Left renal pelvis (tissue), 4 donors: ENCODE measurements at regions not wholly inside any gene's neighbourhood (a gene's known extent, or its start where the extent isn't known, plus 50 kb on each side); places are given as distances from the start of the nearest gene placed in this dataset.
A peak's percentile ranks its signal among the peaks of the same experiment; 100 is the strongest.

ENCODE experiments used
- DNase-seq, 4 donors: peaks; one replicate each; pipeline ENCODE4 v3.0.0-alpha.2; 2013; ENCODE audit warnings: low read depth in 4 of 4, low spot score in 3 of 4

DNA sequence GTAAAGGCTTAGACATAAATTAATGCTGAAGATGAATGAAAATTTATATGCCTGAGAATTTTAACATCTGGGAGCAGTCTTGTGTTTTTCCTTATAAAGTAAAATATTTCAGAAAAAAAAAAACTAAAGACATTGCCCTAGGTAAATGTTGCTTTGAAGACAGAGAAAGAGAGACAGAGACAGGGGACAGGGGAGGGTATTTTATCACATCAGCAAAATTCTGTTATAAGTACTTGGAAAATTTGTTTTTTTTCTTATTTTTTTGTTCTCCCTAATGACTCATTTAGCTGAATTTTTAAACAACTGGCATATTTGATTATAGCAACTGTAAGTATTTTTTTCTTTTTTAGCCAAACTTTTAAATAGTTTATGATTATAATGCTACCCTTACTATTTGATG, 1540.6 kb upstream of the GBE1 start:
- no peak for DNase-seq

DNA sequence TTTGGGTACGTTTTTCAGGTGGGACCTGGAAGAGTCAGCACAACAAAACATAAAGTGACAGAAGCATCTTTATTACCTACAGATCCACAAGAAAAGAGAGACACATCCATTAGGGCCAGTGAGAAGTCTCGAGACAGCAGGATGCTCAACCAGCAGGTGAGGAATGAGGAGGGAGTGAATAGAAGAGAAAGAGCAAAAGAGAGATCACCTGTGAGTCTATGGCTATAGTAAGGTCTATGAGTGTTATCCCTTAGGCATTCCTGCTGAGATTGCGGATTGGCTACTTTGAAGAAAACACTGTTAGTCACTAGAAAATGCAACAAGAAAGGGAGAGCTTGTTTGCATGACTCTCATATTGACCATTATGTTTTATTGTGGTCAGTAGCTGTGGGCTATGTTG, 1556.2 kb upstream of the GBE1 start:
- DNase-seq, result no peak

DNA sequence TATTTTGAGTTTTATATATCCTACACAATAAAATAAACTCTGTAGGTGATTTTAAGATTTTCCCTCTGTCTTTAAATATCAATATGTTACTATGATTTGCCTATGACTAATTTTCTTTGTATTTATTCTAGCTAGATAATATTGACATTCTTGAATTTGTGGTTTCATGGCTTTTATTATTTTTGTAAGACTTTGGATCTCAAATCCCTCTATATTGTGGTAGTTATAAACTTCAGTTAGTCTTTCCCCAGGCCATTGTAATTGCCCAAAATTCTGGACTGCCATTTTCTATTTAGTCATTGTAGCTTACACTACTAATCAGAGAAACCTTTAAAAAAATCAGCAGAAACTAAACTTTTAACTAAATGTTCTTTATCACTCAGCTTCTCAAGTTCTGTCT, 1559.3 kb upstream of the GBE1 start:
- no peak for DNase-seq

DNA sequence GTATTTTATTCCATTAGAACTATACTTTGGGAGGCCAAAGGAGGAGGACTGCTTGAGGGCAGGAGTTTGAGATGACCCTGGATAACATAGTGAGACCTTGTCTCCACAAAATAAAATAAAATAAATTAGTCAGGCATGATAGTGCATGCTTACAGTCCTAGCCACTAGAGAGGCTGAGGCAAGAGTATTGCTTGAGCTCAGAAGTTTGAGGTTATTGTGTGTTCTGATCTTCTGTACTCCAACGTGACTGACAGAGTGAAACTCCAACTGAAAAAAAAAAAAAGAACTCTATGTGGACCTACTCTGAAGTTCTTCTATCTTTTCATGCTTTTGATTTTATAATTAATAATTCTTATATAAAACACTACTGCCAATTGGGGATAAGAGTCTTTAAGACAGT, 1560.0 kb upstream of the GBE1 start:
- DNase-seq, result no peak

DNA sequence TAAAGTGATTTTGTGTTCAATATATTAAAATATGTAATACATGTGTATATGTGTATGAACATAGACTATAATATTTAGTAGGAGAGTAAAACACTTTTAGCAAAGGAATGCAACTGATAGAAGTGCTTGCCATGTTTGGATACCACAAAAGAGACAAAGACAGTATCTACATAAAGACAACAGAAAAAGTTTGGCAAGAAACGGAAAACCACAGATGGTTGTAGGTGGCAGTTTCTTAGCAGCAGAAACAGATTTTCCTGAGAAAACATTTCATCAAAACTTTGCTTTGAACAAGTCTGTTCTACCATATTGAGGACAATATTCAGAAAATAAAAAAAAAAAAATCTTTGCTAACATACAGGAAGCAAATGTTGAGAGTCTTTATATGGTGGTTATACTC, 1560.4 kb upstream of the GBE1 start:
- DNase-seq, result no peak

DNA sequence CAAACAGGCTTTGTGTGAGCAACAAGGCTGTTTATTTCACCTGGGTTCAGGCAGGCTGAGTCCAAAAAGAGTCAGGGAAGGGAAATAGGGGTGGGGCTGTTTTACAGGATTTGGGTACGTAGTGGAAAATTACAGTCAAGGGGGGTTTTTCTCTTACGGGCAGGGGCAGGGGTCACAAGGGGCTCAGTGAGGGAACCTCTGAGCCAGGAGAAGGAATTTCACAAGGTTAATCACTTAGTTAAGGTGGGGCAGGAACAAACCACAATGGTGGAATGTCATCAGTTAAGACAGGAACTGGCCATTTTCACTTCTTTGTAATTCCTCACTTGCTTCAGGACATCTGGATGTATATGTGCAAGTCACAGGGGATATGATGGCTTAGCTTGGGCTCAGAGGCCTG, 1592.8 kb upstream of the GBE1 start:
- no peak for DNase-seq

DNA sequence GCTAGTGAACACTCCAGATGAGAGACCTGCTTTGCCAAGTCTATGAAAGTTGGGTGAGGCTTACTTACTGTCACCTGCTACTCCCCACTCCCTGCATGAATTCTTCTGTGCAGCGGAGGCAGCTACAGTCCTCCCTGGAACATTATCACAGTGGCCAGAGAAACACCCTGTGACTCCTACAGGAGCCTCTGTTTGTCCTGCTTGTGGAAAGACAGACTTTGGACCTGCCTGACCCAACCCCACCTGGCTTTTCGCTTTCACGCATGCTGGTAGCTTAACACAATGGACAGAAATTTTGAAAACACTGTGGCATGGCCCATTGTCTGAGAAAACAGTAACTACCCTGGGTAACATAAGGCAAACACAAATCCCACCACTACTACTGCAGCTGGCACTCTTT, 1565.5 kb upstream of the CADM2 start:
- no peak for DNase-seq

DNA sequence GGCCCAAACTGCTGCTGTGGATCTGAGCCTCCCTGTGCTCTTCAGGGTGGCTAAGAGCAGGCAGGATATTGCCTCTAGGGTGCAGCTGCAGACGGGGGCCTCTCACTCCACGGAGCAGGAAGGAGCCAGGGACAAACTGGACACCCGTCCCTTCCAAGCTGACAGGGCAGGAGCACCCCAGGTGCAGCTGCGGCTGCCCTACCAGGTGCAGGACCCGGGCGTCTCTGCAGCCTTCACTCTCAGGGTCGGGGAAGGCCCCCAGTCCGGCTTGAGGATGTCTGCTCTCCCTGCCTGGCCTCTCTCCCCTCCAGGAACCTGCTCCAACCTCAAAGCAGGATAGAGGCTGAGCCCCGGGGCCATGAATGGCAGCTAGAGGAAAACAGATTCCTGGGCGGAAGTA, 1554.9 kb upstream of the CADM2 start:
- no peak for DNase-seq

DNA sequence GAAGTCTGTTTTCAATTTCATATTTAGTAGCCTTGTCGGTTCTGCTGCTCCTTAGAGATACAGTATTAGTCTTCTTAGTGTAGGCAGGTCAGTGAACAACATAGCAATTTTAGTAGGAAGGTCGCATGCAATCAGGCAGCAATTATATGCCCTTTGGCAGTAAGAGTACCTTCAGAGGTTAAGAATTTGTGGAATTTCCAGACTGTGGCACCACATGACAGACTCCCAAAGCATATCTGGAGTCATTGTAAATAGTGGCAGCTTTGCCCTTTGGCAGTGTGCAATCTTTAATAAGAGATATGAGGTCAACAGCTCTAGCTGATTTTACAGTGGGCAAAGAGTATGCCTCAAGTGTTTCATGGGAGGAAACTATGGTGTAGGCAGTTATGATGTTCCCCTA, 1532.5 kb upstream of the CADM2 start:
- DNase-seq, result no peak

DNA sequence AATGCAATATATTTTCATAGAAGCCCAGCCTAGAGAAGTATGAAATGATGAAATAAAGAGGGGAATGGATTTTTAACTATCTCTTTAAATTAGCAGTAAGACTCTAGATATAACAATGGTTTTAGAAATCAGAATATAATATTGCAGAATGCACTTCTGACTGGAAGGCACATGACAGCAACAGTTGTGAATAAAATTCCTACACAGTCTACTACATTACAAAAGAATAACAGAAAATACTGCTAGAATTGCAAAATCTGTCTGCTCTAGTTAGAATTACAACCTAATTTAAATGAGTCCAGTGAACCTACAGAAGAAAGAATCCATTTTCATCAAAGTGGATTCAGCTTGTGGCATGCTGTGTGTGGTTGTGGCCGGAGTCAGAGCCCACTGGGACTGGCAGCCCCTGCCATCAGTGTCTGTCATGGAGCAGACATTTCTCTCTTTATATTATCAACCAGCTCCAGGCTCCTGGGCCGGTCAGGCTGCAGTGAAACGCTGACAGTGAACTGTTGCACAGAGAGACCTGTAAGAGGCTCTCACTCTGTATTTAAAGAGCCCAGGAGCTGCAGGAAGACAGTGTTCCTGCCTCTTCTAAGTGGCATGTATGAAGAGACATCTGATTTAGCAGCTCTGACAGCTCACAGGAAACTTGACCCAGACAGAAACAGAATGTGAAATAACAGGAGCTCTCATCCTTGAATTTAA, 1523.8 kb upstream of the CADM2 start:
- DNase-seq, result peak in 2 of 4 donors; percentile 19 to 33

DNA sequence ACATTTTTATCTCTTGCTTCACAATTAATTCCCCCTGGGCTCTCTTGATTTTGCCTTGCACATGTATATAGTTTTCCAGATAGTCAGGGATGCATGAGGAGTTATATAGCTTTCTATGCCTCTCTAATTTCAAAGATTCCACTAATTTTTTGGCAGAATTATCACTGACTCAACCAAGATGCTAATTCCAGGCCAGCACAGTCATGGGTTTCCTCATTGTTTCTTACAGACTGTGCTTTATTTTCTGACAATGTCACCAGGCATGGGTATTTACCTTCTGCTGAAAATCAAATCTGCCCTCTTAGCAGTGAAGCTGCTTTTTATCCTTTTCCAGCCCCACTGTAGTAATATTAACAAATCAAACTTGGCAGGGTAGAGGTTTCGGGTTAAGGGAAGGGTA, 1520.6 kb upstream of the CADM2 start:
- no peak for DNase-seq

DNA sequence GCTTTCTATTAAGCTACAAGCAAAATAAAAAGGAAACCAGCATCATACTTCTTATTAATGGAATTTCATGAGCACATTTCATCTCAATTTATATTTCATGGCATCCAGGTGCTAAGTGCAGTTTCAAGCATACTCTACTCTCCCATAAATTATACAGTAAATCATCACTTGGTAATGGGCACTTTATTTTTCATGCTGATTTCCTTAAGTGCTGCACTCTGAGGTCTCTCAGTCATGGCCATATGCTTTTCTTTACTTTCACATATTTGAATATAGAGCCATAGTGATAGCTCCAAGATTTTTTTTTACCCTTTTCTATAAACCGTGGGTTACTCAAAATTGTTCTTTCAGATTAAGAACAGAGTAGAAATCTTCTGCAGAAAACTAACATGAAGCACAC, 1505.7 kb upstream of the CADM2 start:
- DNase-seq, result no peak

DNA sequence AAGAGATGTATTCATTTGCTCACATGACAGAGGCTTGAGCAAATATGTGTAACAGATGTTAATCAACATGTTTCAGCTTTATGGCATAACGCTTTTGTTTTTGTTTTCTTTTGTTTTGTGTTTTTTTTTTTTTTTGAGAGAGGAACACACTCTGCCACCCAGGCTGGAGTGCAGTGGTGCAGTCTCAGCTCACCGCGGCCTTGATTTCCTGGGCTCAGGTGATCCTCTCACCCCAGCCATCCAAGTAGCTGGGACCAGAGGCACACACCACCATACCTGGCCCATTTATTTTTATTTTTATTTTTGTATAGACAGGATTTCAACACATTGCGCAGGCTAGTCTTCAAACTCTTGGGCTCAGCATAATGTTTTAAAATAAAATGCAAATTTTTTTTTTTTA, 1504.4 kb upstream of the CADM2 start:
- DNase-seq, result no peak

DNA sequence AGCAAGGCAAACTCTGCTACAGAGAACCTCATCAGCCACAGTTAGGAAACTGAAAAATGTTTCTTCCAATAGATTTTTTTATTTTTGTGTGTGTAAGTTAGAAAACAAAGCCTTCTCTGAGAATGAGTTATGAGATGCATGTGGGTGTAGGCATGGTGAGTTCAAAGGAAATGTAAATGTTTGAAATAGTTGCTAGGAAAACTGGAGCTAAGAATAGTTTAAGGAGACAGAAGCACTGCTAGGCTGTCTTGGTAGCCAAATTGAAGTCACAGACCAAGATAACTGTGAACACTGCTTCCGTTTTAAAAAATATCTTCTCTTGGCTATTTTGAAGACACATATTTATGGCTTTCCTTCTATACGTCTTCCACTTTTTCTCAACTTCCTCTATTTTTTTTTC, 1501.2 kb upstream of the CADM2 start:
- no peak for DNase-seq

DNA sequence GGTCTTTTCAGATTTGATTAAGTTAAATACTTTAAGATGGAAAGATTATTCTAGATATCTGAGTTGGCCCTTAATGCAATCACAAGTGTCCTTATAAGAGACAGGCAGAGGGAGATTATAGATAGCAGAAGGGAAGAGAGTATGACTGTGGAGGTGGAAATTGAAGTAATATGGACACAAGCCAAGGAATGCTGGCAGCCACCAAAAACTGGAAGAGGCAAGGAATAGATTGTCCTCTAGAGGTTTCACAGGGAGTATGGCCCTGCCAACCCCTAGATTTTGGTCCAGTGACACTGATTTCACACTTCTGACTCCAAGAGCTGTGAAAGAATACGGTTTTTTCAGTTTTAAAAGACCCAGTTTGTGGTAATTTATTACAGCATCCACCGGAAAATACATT, 1498.7 kb upstream of the CADM2 start:
- no peak for DNase-seq

DNA sequence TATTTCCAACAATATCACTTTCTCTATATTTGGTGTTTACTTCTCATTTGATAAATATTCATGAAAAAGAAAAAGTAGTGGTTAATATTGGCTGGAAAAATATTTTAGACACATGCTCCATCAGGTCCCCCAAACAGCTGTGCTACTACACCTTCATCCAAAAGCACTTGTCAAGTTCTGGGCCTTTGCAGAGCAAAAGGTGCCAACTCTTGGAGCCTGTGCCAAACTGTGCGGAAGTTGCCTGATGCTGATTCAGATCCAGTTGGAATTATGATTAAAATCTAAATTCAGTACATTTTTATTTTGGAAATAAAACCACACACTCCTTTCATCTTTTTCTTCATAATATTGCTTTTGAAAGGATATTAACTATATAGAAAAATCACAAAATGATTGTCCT, 1497.4 kb upstream of the CADM2 start:
- DNase-seq, result no peak

DNA sequence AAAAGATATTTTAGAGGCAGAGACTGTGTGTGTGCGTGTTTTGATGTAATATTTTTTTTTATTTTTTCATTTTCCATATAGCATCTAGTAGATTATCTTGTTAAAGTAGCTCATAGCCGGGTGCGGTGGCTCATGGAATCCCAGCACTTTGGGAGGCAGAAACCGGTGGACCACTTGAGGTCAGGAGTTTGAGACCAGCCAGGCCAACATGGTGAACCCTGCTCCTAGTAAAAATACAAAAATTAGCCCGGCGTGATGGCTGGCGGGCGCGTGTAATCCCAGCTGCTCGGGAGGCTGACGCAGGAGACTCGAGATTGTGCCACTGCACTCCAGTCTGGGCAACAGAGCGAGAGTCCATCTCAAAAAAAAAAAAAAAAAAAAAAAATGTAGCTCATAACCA, 1481.2 kb upstream of the CADM2 start:
- no peak for DNase-seq

DNA sequence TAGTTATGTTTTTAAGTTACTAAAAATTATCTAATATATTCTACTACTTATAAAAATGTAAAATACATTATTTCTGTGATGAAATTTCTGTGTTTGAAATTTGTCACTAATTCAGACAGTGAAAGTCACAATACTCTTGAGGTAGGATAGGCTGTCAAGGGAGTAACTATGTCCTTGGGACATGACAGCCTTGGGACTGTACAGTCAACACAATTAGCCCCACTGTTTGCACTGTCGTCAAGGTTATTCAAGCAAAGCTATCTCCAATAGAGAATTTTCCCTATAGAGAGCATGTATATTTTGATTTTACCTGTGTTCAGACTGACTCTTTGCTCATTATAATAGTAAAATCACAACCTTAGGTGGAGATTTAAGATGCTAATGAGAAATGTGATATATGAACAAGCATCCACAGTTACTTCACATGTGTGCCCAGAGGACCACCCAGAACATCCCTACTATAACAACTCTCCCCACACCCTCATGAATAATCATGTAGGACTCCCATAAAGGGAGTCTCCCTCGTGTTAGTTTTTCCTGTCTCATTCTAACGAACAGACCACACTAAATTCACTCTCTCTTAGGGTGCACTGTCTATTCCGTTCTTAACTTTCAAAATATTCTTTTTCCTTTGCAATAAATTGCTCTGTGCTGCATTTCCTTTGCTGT, 1476.3 kb upstream of the CADM2 start:
- DNase-seq, result no peak

DNA sequence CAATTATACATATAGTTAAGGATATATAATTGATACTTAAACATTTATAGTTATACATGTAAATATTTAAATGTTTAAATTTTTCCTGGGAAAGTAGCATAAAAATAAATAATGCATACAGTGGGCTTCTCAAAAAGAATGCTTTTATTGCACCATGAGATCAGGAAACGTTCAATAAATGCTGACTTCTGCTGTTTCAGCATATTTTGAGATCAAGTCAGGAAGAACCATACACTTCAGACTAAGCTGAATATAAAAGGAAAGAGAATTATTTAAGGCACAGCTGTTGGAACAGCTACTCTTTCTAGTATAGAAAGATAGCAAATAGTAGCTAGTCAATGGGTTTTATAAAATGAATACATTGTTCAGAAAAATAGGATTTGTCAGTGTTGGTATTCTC, 1462.3 kb upstream of the CADM2 start:
- no peak for DNase-seq

DNA sequence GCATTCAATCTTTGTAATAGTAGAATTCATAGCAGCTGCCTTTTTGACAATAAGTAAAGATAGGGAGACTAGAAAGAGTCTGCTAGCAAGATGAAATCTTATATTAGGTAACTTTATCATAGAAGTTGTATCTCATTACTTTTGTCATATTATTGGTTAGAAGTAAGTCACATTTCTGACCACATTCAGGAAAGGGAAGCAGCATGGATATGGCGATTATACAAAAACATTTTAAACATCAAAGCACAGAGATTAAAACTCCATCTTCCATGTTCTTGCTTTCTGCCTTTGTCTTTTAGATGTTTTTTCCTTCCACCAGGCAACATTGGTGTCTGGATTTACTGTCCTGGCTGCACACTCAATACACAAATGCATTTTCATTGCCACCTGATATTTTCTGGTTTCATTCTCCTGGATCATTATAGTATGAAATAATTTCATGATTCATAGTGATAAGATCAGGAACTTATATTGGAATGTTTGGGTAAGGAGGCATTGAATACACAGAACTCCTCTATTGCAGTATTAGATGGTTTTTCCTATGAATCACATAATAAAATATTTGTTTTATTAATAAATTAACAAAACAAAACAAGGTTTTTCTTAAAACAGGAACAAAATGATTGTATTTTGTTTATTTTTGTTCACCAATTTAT, 1460.3 kb upstream of the CADM2 start:
- DNase-seq, result no peak

DNA sequence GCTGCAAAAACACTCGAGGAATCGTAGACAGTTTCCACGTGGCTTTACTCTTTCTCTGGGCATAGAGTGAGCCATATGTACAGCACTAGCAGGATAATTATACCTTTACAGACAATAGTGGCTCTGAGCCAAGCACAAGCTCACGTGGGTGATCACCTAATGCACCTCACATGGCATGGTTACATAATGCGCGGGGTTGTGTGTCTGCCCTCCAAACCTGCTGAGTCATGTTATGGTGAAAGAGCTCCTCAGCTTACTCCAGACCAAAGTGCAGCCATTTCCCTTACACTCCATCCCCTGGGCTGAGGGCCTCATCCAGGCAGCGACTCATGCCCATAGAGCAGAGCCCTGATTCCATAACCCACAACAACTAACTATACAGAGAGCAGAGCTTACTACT, 1458.4 kb upstream of the CADM2 start:
- DNase-seq, result no peak

DNA sequence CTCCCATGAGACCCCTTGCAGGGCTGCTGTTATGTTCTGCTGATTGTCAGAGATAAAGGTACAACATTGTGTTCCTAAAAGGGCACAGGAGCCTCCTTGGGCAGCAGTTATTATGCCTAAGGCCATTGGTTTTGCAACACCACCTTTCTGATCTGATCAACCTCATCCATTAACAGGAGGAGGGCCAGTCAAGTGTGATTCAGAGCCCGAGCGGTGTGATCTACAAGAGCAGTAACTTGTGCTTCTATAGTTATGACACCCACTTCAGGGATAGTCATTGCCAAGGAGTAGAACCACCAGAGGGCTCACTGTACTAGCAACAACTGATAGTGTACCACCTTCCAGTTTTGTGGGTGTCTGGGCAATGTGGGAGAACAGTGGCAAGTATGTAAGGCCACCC, 1457.9 kb upstream of the CADM2 start:
- DNase-seq, result no peak
